ENCODE measurements at regions not wholly inside any gene's neighbourhood (a gene's known extent, or its start where the extent isn't known, plus 50 kb on each side); places are given as distances from the start of the nearest gene placed in this dataset.
A peak's percentile ranks its signal among the peaks of the same experiment; 100 is the strongest.
"Not testable (repeated sequence)": the region's sequence is repeated elsewhere in the genome, so short reads cannot be mapped to it uniquely, and the experiment has no call there.

GRCh38 chr7:52777051-52777822, 258.2 kb upstream of the POM121L12 start:
- DNase-seq = no peak

DNA sequence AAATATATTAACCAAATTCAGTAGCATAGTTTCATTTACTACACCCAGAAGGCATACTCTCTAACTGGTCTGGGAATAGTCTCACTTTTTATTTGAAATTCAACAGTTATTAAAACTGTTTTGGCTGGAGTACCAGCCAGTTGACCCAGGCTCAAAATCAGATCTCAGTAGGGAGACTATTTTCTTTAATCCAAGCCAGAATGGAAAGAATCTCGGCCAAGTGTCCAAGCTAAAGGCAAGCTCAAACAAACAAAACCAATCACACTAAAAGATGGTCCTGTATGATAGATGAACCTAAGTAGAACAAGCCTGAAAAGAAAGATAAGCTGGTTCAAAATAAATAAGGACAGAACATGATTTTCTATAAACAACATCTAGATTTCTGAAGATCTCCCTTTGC, 259.6 kb upstream of the POM121L12 start:
- no peak for DNase-seq

GRCh38 chr7:52771177-52771576, 264.3 kb upstream of the POM121L12 start:
- DNase-seq = no peak

DNA sequence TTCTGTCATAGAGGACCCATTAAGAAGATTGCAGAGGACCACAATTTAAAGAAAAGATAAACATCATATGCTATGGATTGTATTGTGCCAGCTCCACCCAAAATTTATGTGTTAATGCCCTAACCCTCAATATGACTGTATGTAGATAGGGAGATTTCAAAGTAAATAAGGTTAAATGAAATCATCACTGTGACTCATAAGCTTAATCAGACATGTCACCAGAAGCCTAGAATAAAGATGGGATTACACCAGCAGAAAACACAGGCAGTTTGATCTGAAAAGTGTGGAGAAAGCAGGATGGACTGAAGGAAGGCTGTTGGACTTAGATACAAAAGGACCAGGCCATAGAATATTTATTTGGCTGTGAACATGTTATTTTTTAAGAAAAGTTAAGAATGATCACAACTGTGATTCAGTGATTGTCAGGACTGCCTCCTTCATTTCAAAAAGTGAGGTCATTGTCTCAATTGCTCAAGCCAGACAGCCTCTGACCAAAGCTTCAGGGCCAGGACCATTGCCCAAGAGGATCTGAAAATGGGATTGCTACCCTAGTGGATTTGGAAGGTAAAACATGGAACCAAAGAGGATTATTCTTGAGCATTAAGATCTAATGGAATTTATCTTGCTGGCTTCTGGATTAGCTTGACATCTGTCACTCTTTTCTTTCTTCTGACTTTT, 270.8 kb upstream of the POM121L12 start:
- no peak for DNase-seq

- peak; percentile 26 for DNase-seq
These were observed 277.1 kb upstream of the POM121L12 start for GRCh38 chr7:52758356-52758755.

GRCh38 chr7:52753855-52754254, 281.6 kb upstream of the POM121L12 start:
- no peak for DNase-seq

DNA sequence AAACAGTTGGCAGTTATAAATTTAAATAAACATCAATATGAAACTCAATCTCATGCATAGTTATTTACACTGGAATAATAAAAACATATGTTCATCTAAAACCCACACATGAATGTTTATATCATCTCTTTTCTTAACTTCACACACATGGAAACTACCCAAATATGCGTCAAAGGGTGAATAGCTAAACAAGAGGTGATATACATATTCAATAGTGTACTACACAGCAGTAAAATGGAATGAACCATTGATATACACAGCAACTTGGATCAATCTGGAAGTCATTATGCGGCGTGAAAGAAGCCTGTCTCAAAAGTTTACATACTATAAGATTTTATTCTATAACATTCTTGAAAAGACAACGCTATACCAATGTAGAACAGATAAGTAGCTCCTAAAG, 282.5 kb upstream of the POM121L12 start:
- no peak for DNase-seq

GRCh38 chr7:52749880-52750279, 285.6 kb upstream of the POM121L12 start:
- no peak for DNase-seq

GRCh38 chr7:52747817-52748216, 287.6 kb upstream of the POM121L12 start:
- no peak for DNase-seq

GRCh38 chr7:52741670-52742290, 293.7 kb upstream of the POM121L12 start:
- DNase-seq = no peak

DNA sequence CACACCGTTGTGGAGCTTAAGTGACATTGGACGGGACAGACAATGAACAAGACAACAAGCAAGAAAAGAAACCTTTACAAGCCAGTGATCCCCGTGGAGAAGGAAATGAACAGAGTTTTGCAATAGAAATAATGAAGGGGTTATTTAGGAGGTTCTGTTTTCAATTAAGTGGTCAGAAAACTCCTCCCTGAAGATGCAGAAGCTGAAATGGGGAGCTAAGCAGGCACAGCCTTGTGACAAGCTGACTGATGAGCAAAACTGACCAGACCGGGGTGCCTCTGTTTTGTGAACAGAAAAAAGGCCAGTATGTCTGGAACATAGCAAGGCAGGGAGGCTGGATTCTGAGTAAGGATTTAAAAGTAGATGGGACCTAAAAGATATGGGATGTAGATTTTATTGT, 299.8 kb upstream of the POM121L12 start:
- DNase-seq = no peak

- DNase-seq = not testable (repeated sequence)
These were observed 306.8 kb upstream of the POM121L12 start for GRCh38 chr7:52728683-52729082.

DNA sequence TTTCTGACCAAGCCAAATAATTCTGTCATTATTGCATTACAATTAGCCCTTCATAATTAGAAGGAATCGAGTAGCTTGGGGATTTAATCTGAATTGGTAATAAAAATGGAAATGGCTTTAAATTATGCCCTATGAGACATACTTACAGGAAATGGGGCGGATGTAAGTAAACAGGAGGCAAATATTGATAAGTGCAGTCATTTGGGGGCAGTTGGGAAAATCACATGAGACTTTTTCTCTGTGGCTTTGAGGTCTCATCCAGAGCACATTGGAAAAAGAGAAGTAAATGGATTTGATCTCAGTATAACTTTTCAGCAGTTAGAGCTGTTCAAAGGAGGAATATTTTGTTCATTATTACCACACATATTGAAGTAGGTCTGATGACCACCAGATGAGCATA, 307.8 kb upstream of the POM121L12 start:
- no peak for DNase-seq

- no peak for DNase-seq
These were observed 308.4 kb upstream of the POM121L12 start for GRCh38 chr7:52726986-52727385.

DNA sequence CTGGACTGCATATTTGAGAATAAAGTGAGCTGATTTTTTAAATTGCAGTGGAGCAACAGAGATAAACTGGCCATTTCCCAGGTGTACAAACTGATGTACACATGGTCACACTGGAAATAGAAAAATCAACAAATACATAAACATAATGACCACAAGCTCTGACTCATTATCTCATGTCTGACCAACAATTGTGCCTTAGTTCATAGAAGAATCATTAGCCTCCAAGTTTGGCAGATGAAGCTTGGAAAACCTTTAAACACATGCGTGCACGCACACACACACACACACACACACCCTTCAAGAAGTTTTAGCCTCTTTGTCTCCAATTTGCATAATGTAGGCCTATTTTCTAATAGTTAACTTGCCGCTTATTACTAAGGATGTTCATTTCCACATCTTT, 308.9 kb upstream of the POM121L12 start:
- no peak for DNase-seq

GRCh38 chr7:52723606-52724005, 311.8 kb upstream of the POM121L12 start:
- no peak for DNase-seq

GRCh38 chr7:52720856-52721255, 314.6 kb upstream of the POM121L12 start:
- DNase-seq = no peak

GRCh38 chr7:52719677-52720076, 315.8 kb upstream of the POM121L12 start:
- DNase-seq = no peak

- DNase-seq = no peak
These were observed 319.7 kb upstream of the POM121L12 start for GRCh38 chr7:52715701-52716100.

DNA sequence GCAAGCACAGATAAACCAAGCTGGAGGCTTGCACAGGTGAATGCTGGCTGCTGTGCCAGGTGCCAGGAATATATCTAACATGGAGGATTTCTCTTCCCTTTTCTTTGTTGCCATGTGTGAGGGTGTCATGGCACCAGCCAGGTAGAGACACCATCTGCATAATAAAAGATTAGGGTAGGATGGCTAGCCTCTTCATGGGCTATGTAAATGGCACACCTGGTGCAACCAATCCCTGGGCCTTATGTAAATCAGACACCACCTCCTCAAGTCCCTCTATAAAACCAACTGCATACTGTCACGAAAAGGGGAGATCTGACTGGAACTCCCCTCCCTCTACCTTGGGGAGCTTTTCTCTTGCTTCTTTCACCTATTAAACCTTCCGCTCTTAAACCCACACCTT, 322.5 kb upstream of the POM121L12 start:
- DNase-seq = no peak

GRCh38 chr7:52711951-52712350, 323.5 kb upstream of the POM121L12 start:
- no peak for DNase-seq

GRCh38 chr7:52708846-52709245, 326.6 kb upstream of the POM121L12 start:
- no peak for DNase-seq

DNA sequence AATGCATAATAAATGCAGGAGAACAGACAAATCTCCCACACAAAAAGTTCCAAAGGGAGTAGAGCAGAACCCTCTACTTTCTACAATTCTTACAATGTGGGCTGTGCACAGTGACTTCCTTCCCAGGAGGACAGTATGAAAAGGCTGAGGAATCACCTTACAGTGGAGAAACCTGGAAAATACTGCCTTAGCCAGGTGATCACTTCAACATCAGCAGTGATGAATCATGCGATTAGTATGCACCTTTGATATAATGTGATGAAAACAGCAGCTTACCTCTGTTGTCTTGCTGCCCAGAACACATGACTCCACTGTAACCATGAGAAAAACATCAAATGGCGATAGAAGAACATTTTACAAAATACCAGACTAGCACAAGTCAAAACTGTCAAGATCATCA, 329.7 kb upstream of the POM121L12 start:
- DNase-seq = no peak

GRCh38 chr7:52700349-52700748, 335.1 kb upstream of the POM121L12 start:
- DNase-seq = no peak

All from hindlimb muscle (tissue), 1 donor.